Type B pancreatic cell (in vitro differentiated cells): ENCODE measurements at regions not wholly inside any gene's neighbourhood (a gene's known extent, or its start where the extent isn't known, plus 50 kb on each side); places are given as distances from the start of the nearest gene placed in this dataset.

ENCODE experiments used
- DNase-seq: peaks from one replicate; pipeline ENCODE4 v3.0.0; 2021; ENCODE audit warnings: mixed read lengths; ENCODE audit not compliant: unreplicated experiment; ENCODE audit errors: extremely low spot score
- H3K27ac Mint-ChIP-seq: 2 replicates; pipeline ENCODE4 v1.8.0; 2021; ENCODE audit warnings: mild to moderate bottlenecking, mixed read lengths
- H3K27me3 Mint-ChIP-seq: 2 replicates; pipeline ENCODE4 v1.8.0; 2021; ENCODE audit warnings: mixed read lengths
- H3K36me3 Mint-ChIP-seq: 2 replicates; pipeline ENCODE4 v1.8.0; 2021; ENCODE audit warnings: mixed read lengths
- H3K4me1 Mint-ChIP-seq: one replicate; pipeline ENCODE4 v1.8.0; 2021; ENCODE audit warnings: mixed read lengths; ENCODE audit not compliant: unreplicated experiment
- H3K4me3 Mint-ChIP-seq: 2 replicates; pipeline ENCODE4 v1.8.0; 2021; ENCODE audit warnings: mild to moderate bottlenecking, mixed read lengths
- H3K9me3 Mint-ChIP-seq: 2 replicates; pipeline ENCODE4 v1.8.0; 2021; ENCODE audit warnings: mixed read lengths
- CTCF ChIP-seq: fragments of 200-600 bp; sonication (generic); conservative IDR thresholded peaks from 2 replicates; pipeline ENCODE4 v1.5.0; 2021; ENCODE audit warnings: antibody characterized with exemption, mild to moderate bottlenecking

GRCh38 chr18:47735041-47735702 is 195.3 kb downstream of the SMAD2 start:
- Mint-ChIP-seq H3K9me3 (no peaks in the 10 kb centered on the region), H3K36me3 (no peaks in the 10 kb centered on the region), H3K4me1 (no peaks in the 10 kb centered on the region), H3K4me3 (no peak overlapping the region), H3K27me3 (peaks cover 57% of the 10 kb centered on the region), H3K27ac (no peak overlapping the region)
- TF ChIP-seq CTCF, result no peak
- DNase-seq, result no peak

- TF ChIP-seq CTCF, result no peak
- no peak for DNase-seq
- Mint-ChIP-seq H3K9me3 (no peaks in the 10 kb centered on the region), H3K27ac (no peak overlapping the region), H3K4me3 (no peak overlapping the region), H3K36me3 (no peaks in the 10 kb centered on the region), H3K27me3 (peaks cover 56% of the 10 kb centered on the region), H3K4me1 (no peaks in the 10 kb centered on the region)
Measured at GRCh38 chr18:47731276-47731675, 199.2 kb downstream of the SMAD2 start.

- no peak for TF ChIP-seq CTCF
- no peaks in the 10 kb centered on the region for H3K9me3 Mint-ChIP-seq
- H3K4me3 Mint-ChIP-seq, result no peak overlapping the region
- peaks cover 54% of the 10 kb centered on the region for H3K27me3 Mint-ChIP-seq
- no peaks in the 10 kb centered on the region for H3K36me3 Mint-ChIP-seq
- no peaks in the 10 kb centered on the region for H3K4me1 Mint-ChIP-seq
- DNase-seq, result no peak
- H3K27ac Mint-ChIP-seq, result no peak overlapping the region
Measured at GRCh38 chr18:47730795-47731194, 199.7 kb downstream of the SMAD2 start.

- DNase-seq, result no peak
- no peak overlapping the region for H3K27ac Mint-ChIP-seq
Measured at GRCh38 chr18:47729356-47729755, 201.1 kb downstream of the SMAD2 start.

GRCh38 chr18:47728921-47729320 is 201.5 kb downstream of the SMAD2 start:
- Mint-ChIP-seq H3K4me3 (no peak overlapping the region), H3K27ac (no peak overlapping the region), H3K9me3 (no peaks in the 10 kb centered on the region), H3K4me1 (no peaks in the 10 kb centered on the region), H3K27me3 (peaks cover 44% of the 10 kb centered on the region), H3K36me3 (no peaks in the 10 kb centered on the region)
- DNase-seq, result no peak
- no peak for TF ChIP-seq CTCF

More at GRCh38 chr18:47729356-47729755, 201.1 kb downstream of the SMAD2 start:
- Mint-ChIP-seq H3K27me3 (peaks cover 44% of the 10 kb centered on the region), H3K4me3 (no peak overlapping the region), H3K9me3 (no peaks in the 10 kb centered on the region), H3K4me1 (no peaks in the 10 kb centered on the region), H3K36me3 (no peaks in the 10 kb centered on the region)
- TF ChIP-seq CTCF, result no peak
